Osteoblast (primary cell): ENCODE measurements at regions not wholly inside any gene's neighbourhood (a gene's known extent, or its start where the extent isn't known, plus 50 kb on each side); places are given as distances from the start of the nearest gene placed in this dataset.

Source experiments
- DNase-seq: peaks from one replicate; pipeline ENCODE4 v3.0.0; 2011; ENCODE audit warnings: low spot score, mixed read lengths; ENCODE audit not compliant: insufficient read length; ENCODE audit errors: missing footprints
- H2AFZ ChIP-seq: 2 replicates; pipeline ENCODE4 v1.6.0; 2011; ENCODE audit warnings: mild to moderate bottlenecking, low read length
- H3K27ac ChIP-seq: 2 replicates; pipeline ENCODE4 v1.5.1; 2011; ENCODE audit warnings: mild to moderate bottlenecking, low read depth, low read length, moderate library complexity
- H3K27me3 ChIP-seq: 2 replicates; pipeline ENCODE4 v1.6.0; 2012; ENCODE audit warnings: mild to moderate bottlenecking, control low read depth, inconsistent platforms, low read length, moderate library complexity; ENCODE audit not compliant: insufficient read depth
- H3K36me3 ChIP-seq: 2 replicates; pipeline ENCODE4 v1.5.1; 2011; ENCODE audit warnings: mild to moderate bottlenecking, low read length, control low read depth, moderate library complexity; ENCODE audit not compliant: insufficient read depth
- H3K4me1 ChIP-seq: 2 replicates; pipeline ENCODE4 v1.5.1; 2011; ENCODE audit warnings: mild to moderate bottlenecking, low read length, control low read depth, moderate library complexity; ENCODE audit not compliant: insufficient read depth
- H3K4me2 ChIP-seq: 2 replicates; pipeline ENCODE4 v1.6.0; 2011; ENCODE audit warnings: mild to moderate bottlenecking, low read length; ENCODE audit not compliant: insufficient read depth
- H3K4me3 ChIP-seq: fragments of 200-600 bp; sonication (generic); 3 replicates; pipeline ENCODE4 v1.5.1; 2012; ENCODE audit warnings: mild to moderate bottlenecking, low read length, inconsistent platforms; ENCODE audit not compliant: insufficient read depth
- H3K79me2 ChIP-seq: 2 replicates; pipeline ENCODE4 v1.6.0; 2012; ENCODE audit warnings: mild to moderate bottlenecking, low read length, control low read depth, inconsistent platforms; ENCODE audit not compliant: insufficient read depth
- H3K9me3 ChIP-seq: 2 replicates; pipeline ENCODE4 v1.5.1; 2011; ENCODE audit warnings: low read depth, low read length, control low read depth
- H4K20me1 ChIP-seq: 2 replicates; pipeline ENCODE4 v1.6.0; 2012; ENCODE audit warnings: mild to moderate bottlenecking, low read length, control low read depth; ENCODE audit not compliant: insufficient read depth
- CTCF ChIP-seq: IDR thresholded peaks from 2 replicates; pipeline ENCODE4 v1.5.1; 2011; ENCODE audit warnings: mild to moderate bottlenecking, low read depth, low read length, moderate library complexity; ENCODE audit errors: extremely low read depth

- Histone ChIP-seq H4K20me1 (no peaks in the 10 kb centered on the region), H3K36me3 (no peaks in the 10 kb centered on the region), H2AFZ (no peak overlapping the region), H3K79me2 (no peaks in the 10 kb centered on the region), H3K9me3 (no peaks in the 10 kb centered on the region), H3K27me3 (no peaks in the 10 kb centered on the region), H3K27ac (no peak overlapping the region), H3K4me2 (no peak overlapping the region), H3K4me3 (no peak overlapping the region), H3K4me1 (no peaks in the 10 kb centered on the region)
- DNase-seq = no peak
- no peak for TF ChIP-seq CTCF
These were observed 251.4 kb upstream of the MANEA start for GRCh38 chr6:95325916-95326315.

- H3K4me1 ChIP-seq = no peaks in the 10 kb centered on the region
- H3K9me3 ChIP-seq = no peaks in the 10 kb centered on the region
- no peaks in the 10 kb centered on the region for H3K27me3 ChIP-seq
- no peak overlapping the region for H3K4me3 ChIP-seq
- H3K79me2 ChIP-seq = no peaks in the 10 kb centered on the region
- H3K27ac ChIP-seq = no peak overlapping the region
- no peak overlapping the region for H3K4me2 ChIP-seq
- TF ChIP-seq CTCF = no peak
- no peak for DNase-seq
- no peak overlapping the region for H2AFZ ChIP-seq
- H3K36me3 ChIP-seq = no peaks in the 10 kb centered on the region
- H4K20me1 ChIP-seq = no peaks in the 10 kb centered on the region
These were observed 249.1 kb upstream of the MANEA start for GRCh38 chr6:95328231-95328630.

- no peak overlapping the region for H2AFZ ChIP-seq
These were observed 225.1 kb upstream of the MANEA start for GRCh38 chr6:95352064-95352795.

More at GRCh38 chr6:95352064-95352795, 225.1 kb upstream of the MANEA start:
- no peaks in the 10 kb centered on the region for H3K9me3 ChIP-seq
- no peaks in the 10 kb centered on the region for H3K79me2 ChIP-seq
- DNase-seq = no peak
- no peaks in the 10 kb centered on the region for H3K27me3 ChIP-seq
- no peaks in the 10 kb centered on the region for H3K36me3 ChIP-seq
- H3K27ac ChIP-seq = no peak overlapping the region
- H3K4me2 ChIP-seq = no peak overlapping the region
- H3K4me3 ChIP-seq = no peak overlapping the region
- TF ChIP-seq CTCF = no peak
- H3K4me1 ChIP-seq = no peaks in the 10 kb centered on the region
- H4K20me1 ChIP-seq = no peaks in the 10 kb centered on the region
